ENCODE measurements at regions not wholly inside any gene's neighbourhood (a gene's known extent, or its start where the extent isn't known, plus 50 kb on each side); places are given as distances from the start of the nearest gene placed in this dataset.

DNA sequence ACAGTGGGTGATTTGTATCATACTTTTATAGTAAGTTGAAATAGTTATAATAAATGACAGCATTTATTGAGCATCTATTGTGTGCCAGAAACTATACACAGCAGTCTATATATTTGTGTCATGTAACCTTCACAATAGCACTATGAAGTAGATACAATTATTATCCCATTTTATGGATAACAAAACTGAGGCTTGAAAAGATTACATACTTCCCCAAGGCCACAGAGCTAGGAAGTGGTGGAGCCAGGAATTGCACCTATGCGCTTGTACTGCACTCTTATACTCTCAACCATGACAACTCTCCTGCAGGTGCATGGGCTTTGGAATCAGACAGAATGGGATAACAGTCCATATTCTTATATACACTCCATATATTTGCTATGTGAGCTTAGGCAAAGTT lies 110.6 kb upstream of the SOX5 start:
- Histone ChIP-seq H3K9ac (replicated peaks; ENCODE audit: extremely low read depth, insufficient read depth, low read length) (no peak overlapping the region), H3K9me3 (replicated peaks; ENCODE audit: control insufficient read depth, insufficient read depth, low read length) (no peaks in the 10 kb centered on the region), H3K79me2 (ENCODE audit: control insufficient read depth, insufficient read depth, low read length) (no peaks in the 10 kb centered on the region), H3K27ac (ENCODE audit: insufficient read depth, low read depth, low read length) (no peak overlapping the region), H3K36me3 (ENCODE audit: control insufficient read depth in 2 of 2, extremely low read depth in 1 of 2, insufficient read depth in 2 of 2, low read length in 2 of 2) (no peaks in the 10 kb centered on the region), H3K9me1 (replicated peaks; ENCODE audit: control insufficient read depth, extremely low read depth, insufficient read depth, low read length) (no peaks in the 10 kb centered on the region), H3K27me3 (ENCODE audit: control insufficient read depth in 2 of 2, insufficient read depth in 2 of 2, low read length in 2 of 2) (no peaks in the 10 kb centered on the region), H2AFZ (ENCODE audit: low read depth, low read length) (no peak overlapping the region), H3K4me1 (ENCODE audit: control insufficient read depth, extremely low read depth, insufficient read depth, low read length) (no peaks in the 10 kb centered on the region), H3K4me2 (ENCODE audit: insufficient read depth, low read length) (no peak overlapping the region), H4K20me1 (replicated peaks; ENCODE audit: control insufficient read depth, extremely low read depth, insufficient read depth, low read length) (no peaks in the 10 kb centered on the region), H3K4me3 (replicated peaks in 1 of 3; ENCODE audit: insufficient read depth in 1 of 3, low read depth in 1 of 3, low read length in 3 of 3) (no peak overlapping the region)
- CTCF ChIA-PET, result no interaction called here
- intact Hi-C loops (cut with micrococcal nuclease) (no loop called here), dilution Hi-C loops (cut with MboI; ENCODE audit: extremely low pct_ligation_motif_present, low sequenced_read_pairs) (no loop called here)
- no peak for TF ChIP-seq EZH2 (IDR thresholded peaks at IDR 0.05; ENCODE audit: borderline replicate concordance, low read depth, low read length, severe bottlenecking)
- TF ChIP-seq MYC (IDR thresholded peaks at IDR 0.05; ENCODE audit: low read depth, low read length), result no peak
- TF ChIP-seq GATA2 (IDR thresholded peaks at IDR 0.05; ENCODE audit: insufficient read depth, insufficient read length, low read depth, low read length), result no peak
- TF ChIP-seq, protein P1, sequence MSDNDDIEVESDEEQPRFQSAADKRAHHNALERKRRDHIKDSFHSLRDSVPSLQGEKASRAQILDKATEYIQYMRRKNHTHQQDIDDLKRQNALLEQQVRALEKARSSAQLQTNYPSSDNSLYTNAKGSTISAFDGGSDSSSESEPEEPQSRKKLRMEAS (IDR thresholded peaks at IDR 0.05; ENCODE audit: insufficient read depth, insufficient read length), result no peak
- TF ChIP-seq, protein P2, sequence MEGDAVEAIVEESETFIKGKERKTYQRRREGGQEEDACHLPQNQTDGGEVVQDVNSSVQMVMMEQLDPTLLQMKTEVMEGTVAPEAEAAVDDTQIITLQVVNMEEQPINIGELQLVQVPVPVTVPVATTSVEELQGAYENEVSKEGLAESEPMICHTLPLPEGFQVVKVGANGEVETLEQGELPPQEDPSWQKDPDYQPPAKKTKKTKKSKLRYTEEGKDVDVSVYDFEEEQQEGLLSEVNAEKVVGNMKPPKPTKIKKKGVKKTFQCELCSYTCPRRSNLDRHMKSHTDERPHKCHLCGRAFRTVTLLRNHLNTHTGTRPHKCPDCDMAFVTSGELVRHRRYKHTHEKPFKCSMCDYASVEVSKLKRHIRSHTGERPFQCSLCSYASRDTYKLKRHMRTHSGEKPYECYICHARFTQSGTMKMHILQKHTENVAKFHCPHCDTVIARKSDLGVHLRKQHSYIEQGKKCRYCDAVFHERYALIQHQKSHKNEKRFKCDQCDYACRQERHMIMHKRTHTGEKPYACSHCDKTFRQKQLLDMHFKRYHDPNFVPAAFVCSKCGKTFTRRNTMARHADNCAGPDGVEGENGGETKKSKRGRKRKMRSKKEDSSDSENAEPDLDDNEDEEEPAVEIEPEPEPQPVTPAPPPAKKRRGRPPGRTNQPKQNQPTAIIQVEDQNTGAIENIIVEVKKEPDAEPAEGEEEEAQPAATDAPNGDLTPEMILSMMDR (IDR thresholded peaks at IDR 0.05; ENCODE audit: extremely low read depth in 1 of 2, insufficient read depth in 1 of 2, low read depth in 1 of 2, low read length in 2 of 2), result no peak
- POLR2A ChIA-PET, result no interaction called here
- FAIRE-seq (no peak), DNase-seq (ENCODE audit: low read depth, low spot score) (no peak)
- no TSS peak for BruUV-seq (replicated peaks)

DNA sequence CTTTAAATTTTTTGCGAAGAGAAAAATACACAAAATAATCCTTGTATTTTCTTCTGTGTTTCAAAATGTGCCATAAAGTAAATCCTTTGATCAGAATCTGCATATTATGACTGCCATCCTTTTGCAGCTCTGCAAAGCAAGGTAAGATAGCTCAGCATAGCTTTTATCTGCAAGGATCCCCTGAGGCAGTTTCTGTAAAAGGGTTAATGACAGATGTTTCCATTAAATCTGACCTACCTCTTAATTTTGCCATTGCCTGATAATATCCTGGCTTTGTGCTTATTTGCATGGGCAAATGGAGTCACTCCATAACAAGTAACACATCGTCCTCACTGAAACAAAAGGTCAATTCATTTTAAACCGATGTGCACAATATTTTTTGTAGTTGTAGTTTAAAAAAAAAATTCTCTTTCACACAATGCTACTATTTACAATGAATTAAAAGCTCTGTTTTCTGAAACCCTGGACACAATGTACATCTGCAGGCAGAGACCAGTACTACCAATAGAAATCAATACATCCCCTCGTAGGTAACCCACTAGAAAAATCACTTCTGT lies 108.5 kb upstream of the SOX5 start:
- H3K4me2 ChIP-seq (ENCODE audit: insufficient read depth, low read length), result no peak overlapping the region
- H2AFZ ChIP-seq (ENCODE audit: low read depth, low read length), result no peak overlapping the region
- DNase-seq (ENCODE audit: low read depth, low spot score) (no peak), FAIRE-seq (no peak)
- H3K4me1 ChIP-seq (ENCODE audit: control insufficient read depth, extremely low read depth, insufficient read depth, low read length), result peaks cover 10% of the 10 kb centered on the region
- H3K27ac ChIP-seq (ENCODE audit: insufficient read depth, low read depth, low read length), result no peak overlapping the region
- no TSS peak for BruUV-seq (replicated peaks)
- no peaks in the 10 kb centered on the region for H3K9me1 ChIP-seq (replicated peaks; ENCODE audit: control insufficient read depth, extremely low read depth, insufficient read depth, low read length)
- dilution Hi-C loops (cut with MboI; ENCODE audit: extremely low pct_ligation_motif_present, low sequenced_read_pairs) (no loop called here), intact Hi-C loops (cut with micrococcal nuclease) (no loop called here)
- no peaks in the 10 kb centered on the region for H4K20me1 ChIP-seq (replicated peaks; ENCODE audit: control insufficient read depth, extremely low read depth, insufficient read depth, low read length)
- no peaks in the 10 kb centered on the region for H3K27me3 ChIP-seq (ENCODE audit: control insufficient read depth in 2 of 2, insufficient read depth in 2 of 2, low read length in 2 of 2)
- POLR2A ChIA-PET, result no interaction called here
- no peaks in the 10 kb centered on the region for H3K9me3 ChIP-seq (replicated peaks; ENCODE audit: control insufficient read depth, insufficient read depth, low read length)
- H3K4me3 ChIP-seq (replicated peaks in 1 of 3; ENCODE audit: insufficient read depth in 1 of 3, low read depth in 1 of 3, low read length in 3 of 3), result no peak overlapping the region
- CTCF ChIA-PET, result no interaction called here
- H3K36me3 ChIP-seq (ENCODE audit: control insufficient read depth in 2 of 2, extremely low read depth in 1 of 2, insufficient read depth in 2 of 2, low read length in 2 of 2), result no peaks in the 10 kb centered on the region
- no peak overlapping the region for H3K9ac ChIP-seq (replicated peaks; ENCODE audit: extremely low read depth, insufficient read depth, low read length)
- TF ChIP-seq POLR2AphosphoS5 (IDR thresholded peaks at IDR 0.05; ENCODE audit: insufficient read depth, low read depth, low read length) (no peak), EZH2 (IDR thresholded peaks at IDR 0.05; ENCODE audit: borderline replicate concordance, low read depth, low read length, severe bottlenecking) (no peak), MYC (IDR thresholded peaks at IDR 0.05; ENCODE audit: low read depth, low read length) (no peak), GATA2 (IDR thresholded peaks at IDR 0.05; ENCODE audit: insufficient read depth, insufficient read length, low read depth, low read length) (no peak), JUN (IDR thresholded peaks at IDR 0.05; ENCODE audit: borderline replicate concordance, insufficient read depth, insufficient read length, low read depth) (no peak), FOS (IDR thresholded peaks at IDR 0.05; ENCODE audit: borderline replicate concordance, insufficient read depth, low read length) (no peak), POLR2A (IDR thresholded peaks at IDR 0.05; ENCODE audit: low read depth, low read length) (no peak)
- TF ChIP-seq, protein P1 (IDR thresholded peaks at IDR 0.05; ENCODE audit: insufficient read depth, insufficient read length), result no peak
- TF ChIP-seq, protein P2 (IDR thresholded peaks at IDR 0.05; ENCODE audit: extremely low read depth in 1 of 2, insufficient read depth in 1 of 2, low read depth in 1 of 2, low read length in 2 of 2), result no peak
- no peaks in the 10 kb centered on the region for H3K79me2 ChIP-seq (ENCODE audit: control insufficient read depth, insufficient read depth, low read length)
